ENCODE measurements at regions not wholly inside any gene's neighbourhood (a gene's known extent, or its start where the extent isn't known, plus 50 kb on each side); places are given as distances from the start of the nearest gene placed in this dataset.

DNA sequence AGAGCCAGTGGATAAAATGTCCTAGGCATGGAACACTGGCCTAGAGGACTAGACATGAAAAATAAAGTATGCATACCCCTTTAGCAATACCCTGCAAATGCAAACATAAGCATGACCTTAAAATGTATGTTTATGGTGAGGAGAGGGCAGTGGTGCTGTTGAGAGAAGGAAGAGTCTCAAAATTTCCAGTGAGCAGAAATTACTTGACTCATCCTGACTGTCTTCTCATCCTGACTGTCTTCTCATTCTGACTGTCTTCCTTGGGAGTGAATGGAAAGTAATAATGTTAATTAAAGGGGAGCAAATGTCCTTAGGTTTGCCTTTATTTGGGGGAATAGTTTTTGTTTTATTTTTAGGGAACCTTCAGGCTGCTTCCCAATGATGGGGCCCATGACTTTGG is 121.5 kb upstream of the GALNT15 start:
- no peak overlapping the region for H3K4me2 ChIP-seq (ENCODE audit: insufficient read depth, insufficient read length, low read length)
- H3K18ac ChIP-seq (ENCODE audit: insufficient read length, low read depth, low read length) = no peak overlapping the region
- H4K8ac ChIP-seq (replicated peaks; ENCODE audit: insufficient read length, low read depth, low read length) = no peak overlapping the region
- no peaks in the 10 kb centered on the region for H3K23me2 ChIP-seq (ENCODE audit: insufficient read length, low read depth, low read length, poor library complexity, severe bottlenecking)
- Mint-ChIP-seq H3K27me3 (ENCODE audit: low read depth) (no peaks in the 10 kb centered on the region), H3K27ac (peak overlapping the region in 1 of 3 experiments; percentile 81; a peak in 2 of 7 replicates), H3K36me3 (ENCODE audit: insufficient read depth in 1 of 3, low read depth in 3 of 3) (no peaks in the 10 kb centered on the region), H3K4me3 (no peak overlapping the region), H3K4me1 (peaks cover 3 to 5% of the 10 kb centered on the region in 2 experiments; a peak in 2 of 4 replicates), H3K9me3 (no peaks in the 10 kb centered on the region)
- no peak overlapping the region for H2BK15ac ChIP-seq (ENCODE audit: low read depth, low read length)
- no peak overlapping the region for H3T11ph ChIP-seq (ENCODE audit: low read length)
- H3K9me3 ChIP-seq (ENCODE audit: control insufficient read depth, low read depth, low read length) = no peaks in the 10 kb centered on the region
- TF ChIP-seq, protein P1, sequence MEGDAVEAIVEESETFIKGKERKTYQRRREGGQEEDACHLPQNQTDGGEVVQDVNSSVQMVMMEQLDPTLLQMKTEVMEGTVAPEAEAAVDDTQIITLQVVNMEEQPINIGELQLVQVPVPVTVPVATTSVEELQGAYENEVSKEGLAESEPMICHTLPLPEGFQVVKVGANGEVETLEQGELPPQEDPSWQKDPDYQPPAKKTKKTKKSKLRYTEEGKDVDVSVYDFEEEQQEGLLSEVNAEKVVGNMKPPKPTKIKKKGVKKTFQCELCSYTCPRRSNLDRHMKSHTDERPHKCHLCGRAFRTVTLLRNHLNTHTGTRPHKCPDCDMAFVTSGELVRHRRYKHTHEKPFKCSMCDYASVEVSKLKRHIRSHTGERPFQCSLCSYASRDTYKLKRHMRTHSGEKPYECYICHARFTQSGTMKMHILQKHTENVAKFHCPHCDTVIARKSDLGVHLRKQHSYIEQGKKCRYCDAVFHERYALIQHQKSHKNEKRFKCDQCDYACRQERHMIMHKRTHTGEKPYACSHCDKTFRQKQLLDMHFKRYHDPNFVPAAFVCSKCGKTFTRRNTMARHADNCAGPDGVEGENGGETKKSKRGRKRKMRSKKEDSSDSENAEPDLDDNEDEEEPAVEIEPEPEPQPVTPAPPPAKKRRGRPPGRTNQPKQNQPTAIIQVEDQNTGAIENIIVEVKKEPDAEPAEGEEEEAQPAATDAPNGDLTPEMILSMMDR (conservative IDR thresholded peaks at IDR 0.05) = no peak
- H2AFZ ChIP-seq (ENCODE audit: low read length) = no peak overlapping the region
- H4K20me1 ChIP-seq (ENCODE audit: control insufficient read depth, insufficient read depth, insufficient read length) = peaks cover 2% of the 10 kb centered on the region
- no peak overlapping the region for H4K5ac ChIP-seq (ENCODE audit: insufficient read length, low read depth, low read length)
- no peak overlapping the region for H2BK12ac ChIP-seq (ENCODE audit: insufficient read length, low read depth, low read length)
- no peaks in the 10 kb centered on the region for H3K79me1 ChIP-seq (ENCODE audit: insufficient read depth, low read depth, low read length, poor library complexity, severe bottlenecking)
- DNase-seq = no peak
- H3K14ac ChIP-seq (ENCODE audit: insufficient read depth, low read length) = no peak overlapping the region
- no peak overlapping the region for H2BK120ac ChIP-seq (ENCODE audit: low read depth, low read length, poor library complexity, severe bottlenecking)
- H2BK5ac ChIP-seq (ENCODE audit: insufficient read length, low read length) = no peak overlapping the region
- no peak overlapping the region for H2BK20ac ChIP-seq (ENCODE audit: low read depth, low read length, poor library complexity, severe bottlenecking)
- H3K4ac ChIP-seq (ENCODE audit: low read depth, low read length) = no peak overlapping the region
- H3K56ac ChIP-seq (ENCODE audit: insufficient read length, low read depth, low read length) = no peak overlapping the region
- H3K27ac ChIP-seq (ENCODE audit: insufficient read length, low read depth, low read length) = no peak overlapping the region
- no peak overlapping the region for H2AK5ac ChIP-seq (ENCODE audit: insufficient read length, low read length)
- H4K91ac ChIP-seq (ENCODE audit: insufficient read length, low read depth, low read length) = no peak overlapping the region
- H3K4me1 ChIP-seq (ENCODE audit: insufficient read depth, low read length) = no peaks in the 10 kb centered on the region; the same call in 1 of the 2 replicates
- H3K79me2 ChIP-seq (ENCODE audit: insufficient read depth, low read length) = no peaks in the 10 kb centered on the region
- H3K27me3 ChIP-seq (ENCODE audit: insufficient read depth, low read length) = no peaks in the 10 kb centered on the region
- no peak overlapping the region for H3K23ac ChIP-seq (ENCODE audit: insufficient read length, low read depth, low read length)
- H3K9ac ChIP-seq (ENCODE audit: extremely low read depth, insufficient read length, low read length) = no peak overlapping the region
